Neural cell (in vitro differentiated cells): ENCODE measurements at regions not wholly inside any gene's neighbourhood (a gene's known extent, or its start where the extent isn't known, plus 50 kb on each side); places are given as distances from the start of the nearest gene placed in this dataset.

ENCODE experiments used
- H2AFZ ChIP-seq: fragments of 200-600, 300-800 bp; sonication (generic), shearing (Covaris generic); 2 replicates; pipeline ENCODE4 v1.6.0; 2014; ENCODE audit warnings: low read depth, mild to moderate bottlenecking, antibody characterized with exemption, low read length, moderate library complexity
- H3F3A ChIP-seq: fragments of 200-600 bp; shearing (Covaris generic); 2 replicates; pipeline ENCODE4 v1.6.1; 2016; ENCODE audit warnings: mild to moderate bottlenecking, moderate library complexity, mixed read lengths, antibody characterized with exemption, low read length; ENCODE audit not compliant: insufficient read depth, poor library complexity, severe bottlenecking
- H3K27ac ChIP-seq: fragments of 200-600, 300-800 bp; sonication (generic), shearing (Covaris generic); 2 replicates; pipeline ENCODE4 v1.5.1; 2014; ENCODE audit warnings: mild to moderate bottlenecking, low read length, moderate library complexity
- H3K27me3 ChIP-seq: fragments of 300-800, 200-600 bp; sonication (generic), shearing (Covaris generic); 2 replicates; pipeline ENCODE4 v1.6.0; 2014; ENCODE audit warnings: mild to moderate bottlenecking, low read depth, low read length, moderate library complexity; ENCODE audit not compliant: insufficient read depth
- H3K36me3 ChIP-seq: fragments of 300-800, 200-600 bp; sonication (generic), shearing (Covaris generic); 2 replicates; pipeline ENCODE4 v1.5.1; 2014; ENCODE audit warnings: mild to moderate bottlenecking, antibody characterized with exemption, low read length, moderate library complexity; ENCODE audit not compliant: insufficient read depth
- H3K4me2 ChIP-seq: fragments of 300-800, 200-600 bp; sonication (generic), shearing (Covaris generic); 2 replicates; pipeline ENCODE4 v1.6.0; 2014; ENCODE audit warnings: mild to moderate bottlenecking, low read length
- H3K4me3 ChIP-seq: fragments of 300-800, 200-600 bp; sonication (generic), shearing (Covaris generic); 2 replicates; pipeline ENCODE4 v1.5.1; 2014; ENCODE audit warnings: mild to moderate bottlenecking, low read length, moderate library complexity
- H3K79me2 ChIP-seq: fragments of 200-600 bp; shearing (Covaris generic); replicated peaks from 2 replicates; pipeline ENCODE4 v1.6.0; 2014; ENCODE audit warnings: mild to moderate bottlenecking, low read length, moderate library complexity; ENCODE audit not compliant: insufficient read depth
- H3K9ac ChIP-seq: fragments of 300-800, 200-600 bp; sonication (generic), shearing (Covaris generic); 2 replicates; pipeline ENCODE4 v1.6.1; 2016; ENCODE audit warnings: mild to moderate bottlenecking, low read length, mixed read lengths
- H3K9me2 ChIP-seq: fragments of 200-600 bp; shearing (Covaris generic); 2 replicates; pipeline ENCODE4 v1.6.1; 2016; ENCODE audit warnings: mild to moderate bottlenecking, low read length, mixed read lengths; ENCODE audit not compliant: insufficient read depth
- H3K9me3 ChIP-seq: fragments of 200-600, 300-800 bp; sonication (generic), shearing (Covaris generic); 2 replicates; pipeline ENCODE4 v1.6.1; 2016; ENCODE audit warnings: mild to moderate bottlenecking, mixed run types, low read length, moderate library complexity, mixed read lengths
- H4K20me1 ChIP-seq: fragments of 200-600 bp; shearing (Covaris generic); 2 replicates; pipeline ENCODE4 v1.6.1; 2016; ENCODE audit warnings: mild to moderate bottlenecking, mixed run types; ENCODE audit not compliant: insufficient read depth
- EP300 ChIP-seq: fragments of 450-650 bp; conservative IDR thresholded peaks from 2 replicates; pipeline ENCODE4 v1.6.1; 2014; ENCODE audit warnings: antibody characterized with exemption, mild to moderate bottlenecking, moderate library complexity; ENCODE audit not compliant: poor library complexity, severe bottlenecking
- EZH2 ChIP-seq: fragments of 200-600, 300-800 bp; shearing (Covaris generic), sonication (generic); IDR thresholded peaks from 2 replicates; pipeline ENCODE4 v1.6.1; 2014; ENCODE audit warnings: antibody characterized with exemption, low read length, borderline replicate concordance, mild to moderate bottlenecking; ENCODE audit not compliant: insufficient read depth, poor library complexity, severe bottlenecking
- MXI1 ChIP-seq: fragments of 450-650 bp; conservative IDR thresholded peaks from 2 replicates; pipeline ENCODE4 v1.6.1; 2014; ENCODE audit warnings: antibody characterized with exemption, mild to moderate bottlenecking; ENCODE audit not compliant: poor library complexity, severe bottlenecking
- POLR2AphosphoS5 ChIP-seq: IDR thresholded peaks from 2 replicates; pipeline ENCODE4 v1.6.1; 2012
- RAD21 ChIP-seq: fragments of 450-650 bp; conservative IDR thresholded peaks from 2 replicates; pipeline ENCODE4 v1.6.1; 2014; ENCODE audit warnings: antibody characterized with exemption, mild to moderate bottlenecking, moderate library complexity
- SMC3 ChIP-seq: fragments of 450-650 bp; conservative IDR thresholded peaks from 2 replicates; pipeline ENCODE4 v1.6.1; 2014; ENCODE audit warnings: antibody characterized with exemption, mild to moderate bottlenecking, moderate library complexity; ENCODE audit not compliant: poor library complexity
- TAF1 ChIP-seq: IDR thresholded peaks from 2 replicates; pipeline ENCODE4 v1.6.1; 2012; ENCODE audit warnings: low read depth
- TF ChIP-seq, protein P1 (sequence below): fragments of 450-650 bp; IDR thresholded peaks from 2 replicates; pipeline ENCODE4 v1.5.1; 2014; ENCODE audit warnings: antibody characterized with exemption, mild to moderate bottlenecking, moderate library complexity; ENCODE audit not compliant: poor library complexity, severe bottlenecking
- TF ChIP-seq, protein P2 (sequence below): IDR thresholded peaks from 2 replicates; pipeline ENCODE4 v1.6.1; 2012; ENCODE audit warnings: borderline replicate concordance

DNA sequence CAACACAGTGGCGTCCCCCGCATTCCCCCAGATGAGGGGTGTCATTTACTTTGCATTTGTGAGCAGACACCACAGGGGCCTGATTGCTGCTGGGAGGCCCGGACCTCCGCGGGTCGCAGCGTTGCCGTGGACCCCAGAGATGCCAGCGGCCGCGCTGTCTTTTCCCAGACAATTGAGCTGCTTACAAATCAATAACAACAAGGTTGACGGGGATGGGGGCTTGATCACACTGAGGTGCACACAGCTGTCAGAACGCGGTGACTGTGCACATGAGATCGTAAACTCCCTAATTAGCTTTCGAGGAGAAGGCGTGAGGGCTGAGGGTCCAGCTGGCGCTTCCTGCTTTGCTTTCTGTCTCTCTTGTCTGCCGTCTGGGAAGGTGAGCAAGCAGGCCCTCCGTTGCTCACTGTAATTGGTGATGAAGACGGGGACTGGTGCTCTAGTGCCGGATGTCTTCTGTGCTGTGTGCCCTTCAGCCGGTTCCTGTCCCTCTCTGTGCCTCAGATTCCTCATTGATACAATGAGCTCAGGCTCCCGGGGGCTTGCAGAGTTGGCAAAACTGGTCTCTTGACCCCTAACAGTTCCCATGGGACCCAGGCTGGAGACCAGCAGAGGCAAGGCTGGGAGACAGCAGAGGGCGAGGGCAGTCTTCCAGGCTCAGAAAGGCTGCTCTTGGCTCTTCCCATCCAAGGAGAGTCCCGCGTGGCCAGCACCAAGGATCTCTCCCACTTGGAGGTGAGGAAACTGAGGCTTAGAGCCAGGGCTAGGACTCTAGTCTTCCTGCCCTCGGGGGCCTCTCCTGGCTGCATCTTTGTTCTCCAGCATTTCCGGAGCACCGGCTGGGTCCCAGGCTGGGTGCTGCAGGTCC, 126.0 kb upstream of the PMEPA1 start:
- H3K4me3 ChIP-seq: peak overlapping the region; percentile 34
- H3K9me3 ChIP-seq: no peaks in the 10 kb centered on the region
- H3K4me2 ChIP-seq: no peak overlapping the region
- no peak overlapping the region for H3K9ac ChIP-seq
- H3K27ac ChIP-seq: no peak overlapping the region
- no peaks in the 10 kb centered on the region for H3F3A ChIP-seq
- H2AFZ ChIP-seq: peak overlapping the region; percentile 8
- H3K36me3 ChIP-seq: no peaks in the 10 kb centered on the region
- H3K9me2 ChIP-seq: no peaks in the 10 kb centered on the region
- H4K20me1 ChIP-seq: no peaks in the 10 kb centered on the region
- H3K27me3 ChIP-seq: no peaks in the 10 kb centered on the region
- TF ChIP-seq EZH2 (no peak), POLR2AphosphoS5 (peak; percentile 40)
- no peaks in the 10 kb centered on the region for H3K79me2 ChIP-seq

DNA sequence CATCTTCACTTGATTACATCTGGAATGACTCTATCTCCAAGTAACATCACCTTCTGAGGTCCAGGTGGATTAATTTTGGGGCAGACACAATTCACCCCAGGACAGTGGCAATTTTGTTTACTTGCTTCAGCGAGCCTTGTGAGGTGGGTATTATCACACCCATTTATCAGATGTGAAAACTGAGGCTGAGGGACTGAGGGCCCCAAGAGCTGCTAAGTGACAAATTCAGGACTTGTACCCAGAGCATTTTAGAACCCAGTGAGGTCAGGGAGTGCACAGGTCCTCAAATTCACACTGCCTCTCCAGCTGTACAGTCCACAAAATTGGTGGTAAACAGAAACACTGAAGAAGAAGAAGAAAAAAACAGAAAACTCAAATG, 125.2 kb upstream of the PMEPA1 start:
- H3K4me2 ChIP-seq: no peak overlapping the region
- TF ChIP-seq, protein P1, sequence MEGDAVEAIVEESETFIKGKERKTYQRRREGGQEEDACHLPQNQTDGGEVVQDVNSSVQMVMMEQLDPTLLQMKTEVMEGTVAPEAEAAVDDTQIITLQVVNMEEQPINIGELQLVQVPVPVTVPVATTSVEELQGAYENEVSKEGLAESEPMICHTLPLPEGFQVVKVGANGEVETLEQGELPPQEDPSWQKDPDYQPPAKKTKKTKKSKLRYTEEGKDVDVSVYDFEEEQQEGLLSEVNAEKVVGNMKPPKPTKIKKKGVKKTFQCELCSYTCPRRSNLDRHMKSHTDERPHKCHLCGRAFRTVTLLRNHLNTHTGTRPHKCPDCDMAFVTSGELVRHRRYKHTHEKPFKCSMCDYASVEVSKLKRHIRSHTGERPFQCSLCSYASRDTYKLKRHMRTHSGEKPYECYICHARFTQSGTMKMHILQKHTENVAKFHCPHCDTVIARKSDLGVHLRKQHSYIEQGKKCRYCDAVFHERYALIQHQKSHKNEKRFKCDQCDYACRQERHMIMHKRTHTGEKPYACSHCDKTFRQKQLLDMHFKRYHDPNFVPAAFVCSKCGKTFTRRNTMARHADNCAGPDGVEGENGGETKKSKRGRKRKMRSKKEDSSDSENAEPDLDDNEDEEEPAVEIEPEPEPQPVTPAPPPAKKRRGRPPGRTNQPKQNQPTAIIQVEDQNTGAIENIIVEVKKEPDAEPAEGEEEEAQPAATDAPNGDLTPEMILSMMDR: no peak
- no peak for TF ChIP-seq RAD21
- TF ChIP-seq EP300: no peak
- no peak for TF ChIP-seq TAF1
- no peak for TF ChIP-seq POLR2AphosphoS5
- TF ChIP-seq SMC3: no peak
- TF ChIP-seq, protein P2, sequence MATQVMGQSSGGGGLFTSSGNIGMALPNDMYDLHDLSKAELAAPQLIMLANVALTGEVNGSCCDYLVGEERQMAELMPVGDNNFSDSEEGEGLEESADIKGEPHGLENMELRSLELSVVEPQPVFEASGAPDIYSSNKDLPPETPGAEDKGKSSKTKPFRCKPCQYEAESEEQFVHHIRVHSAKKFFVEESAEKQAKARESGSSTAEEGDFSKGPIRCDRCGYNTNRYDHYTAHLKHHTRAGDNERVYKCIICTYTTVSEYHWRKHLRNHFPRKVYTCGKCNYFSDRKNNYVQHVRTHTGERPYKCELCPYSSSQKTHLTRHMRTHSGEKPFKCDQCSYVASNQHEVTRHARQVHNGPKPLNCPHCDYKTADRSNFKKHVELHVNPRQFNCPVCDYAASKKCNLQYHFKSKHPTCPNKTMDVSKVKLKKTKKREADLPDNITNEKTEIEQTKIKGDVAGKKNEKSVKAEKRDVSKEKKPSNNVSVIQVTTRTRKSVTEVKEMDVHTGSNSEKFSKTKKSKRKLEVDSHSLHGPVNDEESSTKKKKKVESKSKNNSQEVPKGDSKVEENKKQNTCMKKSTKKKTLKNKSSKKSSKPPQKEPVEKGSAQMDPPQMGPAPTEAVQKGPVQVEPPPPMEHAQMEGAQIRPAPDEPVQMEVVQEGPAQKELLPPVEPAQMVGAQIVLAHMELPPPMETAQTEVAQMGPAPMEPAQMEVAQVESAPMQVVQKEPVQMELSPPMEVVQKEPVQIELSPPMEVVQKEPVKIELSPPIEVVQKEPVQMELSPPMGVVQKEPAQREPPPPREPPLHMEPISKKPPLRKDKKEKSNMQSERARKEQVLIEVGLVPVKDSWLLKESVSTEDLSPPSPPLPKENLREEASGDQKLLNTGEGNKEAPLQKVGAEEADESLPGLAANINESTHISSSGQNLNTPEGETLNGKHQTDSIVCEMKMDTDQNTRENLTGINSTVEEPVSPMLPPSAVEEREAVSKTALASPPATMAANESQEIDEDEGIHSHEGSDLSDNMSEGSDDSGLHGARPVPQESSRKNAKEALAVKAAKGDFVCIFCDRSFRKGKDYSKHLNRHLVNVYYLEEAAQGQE: no peak
- TF ChIP-seq EZH2: no peak
- no peak for TF ChIP-seq MXI1
- H4K20me1 ChIP-seq: no peaks in the 10 kb centered on the region

More for the DNA sequence above, 125.2 kb upstream of the PMEPA1 start:
- Histone ChIP-seq H3K9me2 (no peaks in the 10 kb centered on the region), H3K9ac (no peak overlapping the region), H3K36me3 (no peaks in the 10 kb centered on the region), H3K27ac (no peak overlapping the region), H3K9me3 (no peaks in the 10 kb centered on the region), H3K4me3 (peak overlapping the region; percentile 34), H3F3A (no peaks in the 10 kb centered on the region), H2AFZ (no peak overlapping the region), H3K27me3 (no peaks in the 10 kb centered on the region), H3K79me2 (no peaks in the 10 kb centered on the region)
